ENCODE measurements at regions not wholly inside any gene's neighbourhood (a gene's known extent, or its start where the extent isn't known, plus 50 kb on each side); places are given as distances from the start of the nearest gene placed in this dataset.

GRCh38 chr18:4807604-4808293 is 352.6 kb upstream of the DLGAP1 start:
- TF ChIP-seq EGR1 (IDR thresholded peaks at IDR 0.05) (no peak), RAD21 (IDR thresholded peaks at IDR 0.05; ENCODE audit: low read depth) (no peak), NFIC (IDR thresholded peaks at IDR 0.05) (no peak), USF1 (IDR thresholded peaks at IDR 0.05) (no peak)
- TF ChIP-seq, protein P1, sequence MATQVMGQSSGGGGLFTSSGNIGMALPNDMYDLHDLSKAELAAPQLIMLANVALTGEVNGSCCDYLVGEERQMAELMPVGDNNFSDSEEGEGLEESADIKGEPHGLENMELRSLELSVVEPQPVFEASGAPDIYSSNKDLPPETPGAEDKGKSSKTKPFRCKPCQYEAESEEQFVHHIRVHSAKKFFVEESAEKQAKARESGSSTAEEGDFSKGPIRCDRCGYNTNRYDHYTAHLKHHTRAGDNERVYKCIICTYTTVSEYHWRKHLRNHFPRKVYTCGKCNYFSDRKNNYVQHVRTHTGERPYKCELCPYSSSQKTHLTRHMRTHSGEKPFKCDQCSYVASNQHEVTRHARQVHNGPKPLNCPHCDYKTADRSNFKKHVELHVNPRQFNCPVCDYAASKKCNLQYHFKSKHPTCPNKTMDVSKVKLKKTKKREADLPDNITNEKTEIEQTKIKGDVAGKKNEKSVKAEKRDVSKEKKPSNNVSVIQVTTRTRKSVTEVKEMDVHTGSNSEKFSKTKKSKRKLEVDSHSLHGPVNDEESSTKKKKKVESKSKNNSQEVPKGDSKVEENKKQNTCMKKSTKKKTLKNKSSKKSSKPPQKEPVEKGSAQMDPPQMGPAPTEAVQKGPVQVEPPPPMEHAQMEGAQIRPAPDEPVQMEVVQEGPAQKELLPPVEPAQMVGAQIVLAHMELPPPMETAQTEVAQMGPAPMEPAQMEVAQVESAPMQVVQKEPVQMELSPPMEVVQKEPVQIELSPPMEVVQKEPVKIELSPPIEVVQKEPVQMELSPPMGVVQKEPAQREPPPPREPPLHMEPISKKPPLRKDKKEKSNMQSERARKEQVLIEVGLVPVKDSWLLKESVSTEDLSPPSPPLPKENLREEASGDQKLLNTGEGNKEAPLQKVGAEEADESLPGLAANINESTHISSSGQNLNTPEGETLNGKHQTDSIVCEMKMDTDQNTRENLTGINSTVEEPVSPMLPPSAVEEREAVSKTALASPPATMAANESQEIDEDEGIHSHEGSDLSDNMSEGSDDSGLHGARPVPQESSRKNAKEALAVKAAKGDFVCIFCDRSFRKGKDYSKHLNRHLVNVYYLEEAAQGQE (IDR thresholded peaks at IDR 0.05; ENCODE audit: low read depth): no peak

- TF ChIP-seq FOXM1 (IDR thresholded peaks at IDR 0.05; ENCODE audit: borderline replicate concordance, low read depth): no peak
- TF ChIP-seq TAF1 (IDR thresholded peaks at IDR 0.05; ENCODE audit: low read depth): no peak
- TF ChIP-seq ZBTB7A (IDR thresholded peaks at IDR 0.05; ENCODE audit: low read depth): no peak
- TF ChIP-seq RAD21 (IDR thresholded peaks at IDR 0.05; ENCODE audit: low read depth): no peak
- TF ChIP-seq CEBPB (IDR thresholded peaks at IDR 0.05): no peak
- TF ChIP-seq MAX (IDR thresholded peaks at IDR 0.05): no peak
- TF ChIP-seq EP300 (IDR thresholded peaks at IDR 0.05; ENCODE audit: borderline replicate concordance): no peak
These were observed 351.2 kb upstream of the DLGAP1 start for GRCh38 chr18:4806331-4806730.

- TF ChIP-seq YY1 (IDR thresholded peaks at IDR 0.05; ENCODE audit: low read depth) (no peak), EGR1 (IDR thresholded peaks at IDR 0.05) (no peak), EP300 (IDR thresholded peaks at IDR 0.05; ENCODE audit: borderline replicate concordance) (no peak), TAF1 (IDR thresholded peaks at IDR 0.05; ENCODE audit: low read depth) (no peak), ZBTB7A (IDR thresholded peaks at IDR 0.05; ENCODE audit: low read depth) (no peak), USF1 (IDR thresholded peaks at IDR 0.05) (no peak), RAD21 (IDR thresholded peaks at IDR 0.05; ENCODE audit: low read depth) (no peak), CEBPB (IDR thresholded peaks at IDR 0.05) (no peak), FOXM1 (IDR thresholded peaks at IDR 0.05; ENCODE audit: borderline replicate concordance, low read depth) (no peak), MAX (IDR thresholded peaks at IDR 0.05) (no peak), TEAD4 (IDR thresholded peaks at IDR 0.05) (no peak), CREB1 (IDR thresholded peaks at IDR 0.05; ENCODE audit: low read depth) (no peak), NFIC (IDR thresholded peaks at IDR 0.05) (no peak), TCF12 (IDR thresholded peaks at IDR 0.05; ENCODE audit: low read depth) (no peak)
- TF ChIP-seq, protein P1 (IDR thresholded peaks at IDR 0.05; ENCODE audit: low read depth): no peak
These were observed 347.2 kb upstream of the DLGAP1 start for GRCh38 chr18:4802296-4802695.

DNA sequence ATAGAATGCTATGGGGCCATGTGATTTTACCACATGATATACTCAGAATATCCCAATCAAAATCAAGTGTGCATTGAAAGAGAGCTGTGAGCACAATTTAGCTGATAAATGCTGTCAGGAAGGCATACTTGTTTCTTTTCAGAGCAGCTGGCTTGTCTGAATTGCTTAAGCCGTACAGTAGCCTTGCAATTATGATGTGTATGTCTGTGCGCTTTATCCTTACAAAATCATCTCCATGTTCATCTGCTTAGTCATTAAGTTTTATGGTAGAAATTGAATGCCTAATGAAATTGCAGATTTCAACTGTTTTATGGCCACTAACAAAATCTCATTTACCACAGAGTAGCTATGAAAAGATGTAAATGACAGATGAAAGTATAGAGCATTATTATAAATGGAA is 346.0 kb upstream of the DLGAP1 start:
- TF ChIP-seq EP300 (IDR thresholded peaks at IDR 0.05; ENCODE audit: borderline replicate concordance): no peak
- no peak for TF ChIP-seq ZBTB7A (IDR thresholded peaks at IDR 0.05; ENCODE audit: low read depth)
- TF ChIP-seq EGR1 (IDR thresholded peaks at IDR 0.05): no peak
- no peak for TF ChIP-seq USF1 (IDR thresholded peaks at IDR 0.05)
- TF ChIP-seq NFIC (IDR thresholded peaks at IDR 0.05): no peak
- TF ChIP-seq TEAD4 (IDR thresholded peaks at IDR 0.05): no peak
- no peak for TF ChIP-seq MAX (IDR thresholded peaks at IDR 0.05)
- TF ChIP-seq, protein P1 (IDR thresholded peaks at IDR 0.05; ENCODE audit: low read depth): no peak
- no peak for TF ChIP-seq CREB1 (IDR thresholded peaks at IDR 0.05; ENCODE audit: low read depth)
- TF ChIP-seq TAF1 (IDR thresholded peaks at IDR 0.05; ENCODE audit: low read depth): no peak
- no peak for TF ChIP-seq YY1 (IDR thresholded peaks at IDR 0.05; ENCODE audit: low read depth)
- no peak for TF ChIP-seq TCF12 (IDR thresholded peaks at IDR 0.05; ENCODE audit: low read depth)
- no peak for TF ChIP-seq FOXM1 (IDR thresholded peaks at IDR 0.05; ENCODE audit: borderline replicate concordance, low read depth)
- TF ChIP-seq RAD21 (IDR thresholded peaks at IDR 0.05; ENCODE audit: low read depth): no peak
- TF ChIP-seq CEBPB (IDR thresholded peaks at IDR 0.05): no peak
